NB4 (cell line): ENCODE measurements at regions not wholly inside any gene's neighbourhood (a gene's known extent, or its start where the extent isn't known, plus 50 kb on each side); places are given as distances from the start of the nearest gene placed in this dataset.

Source experiments
- DNase-seq: peaks from one replicate; pipeline ENCODE4 v3.0.0; 2010; ENCODE audit warnings: low read depth
- H3K4me3 ChIP-seq: one replicate; pipeline ENCODE4 v1.5.1; 2011; ENCODE audit warnings: mild to moderate bottlenecking, low read depth, low read length, moderate library complexity
- MAX ChIP-seq: IDR thresholded peaks from 2 replicates; pipeline ENCODE4 v1.6.1; 2011; ENCODE audit warnings: low read depth, low read length
- MYC ChIP-seq: IDR thresholded peaks from 2 replicates; pipeline ENCODE4 v1.6.1; 2011; ENCODE audit warnings: low read depth, low read length
- POLR2A ChIP-seq: IDR thresholded peaks from 2 replicates; pipeline ENCODE4 v1.6.1; 2011; ENCODE audit warnings: mild to moderate bottlenecking; ENCODE audit not compliant: insufficient read length; ENCODE audit errors: extremely low read depth
- TF ChIP-seq, protein P1 (sequence below): IDR thresholded peaks from one replicate; pipeline ENCODE4 v1.5.1; 2012; ENCODE audit warnings: low read depth, low read length

DNA sequence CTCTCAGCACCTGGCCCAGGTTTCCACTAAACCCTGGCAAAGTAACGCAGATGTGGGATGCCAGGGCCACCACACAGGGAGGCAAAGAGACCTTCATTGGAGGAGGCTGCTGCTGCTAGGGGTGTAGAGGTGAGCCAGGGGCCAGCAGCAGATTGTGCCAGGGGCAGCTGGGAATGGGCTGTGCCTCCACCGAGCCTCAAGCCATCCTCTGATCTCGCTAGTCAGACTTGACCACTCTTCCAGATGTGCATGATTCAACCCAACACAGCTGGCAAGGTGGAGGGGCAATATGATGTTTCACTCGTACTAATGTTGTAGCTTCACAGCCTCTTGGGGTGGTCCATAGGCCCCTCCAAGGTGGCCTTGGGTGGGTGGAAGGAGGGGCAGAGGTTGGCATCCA lies 73.0 kb upstream of the MRPS6 start:
- TF ChIP-seq, protein P1, sequence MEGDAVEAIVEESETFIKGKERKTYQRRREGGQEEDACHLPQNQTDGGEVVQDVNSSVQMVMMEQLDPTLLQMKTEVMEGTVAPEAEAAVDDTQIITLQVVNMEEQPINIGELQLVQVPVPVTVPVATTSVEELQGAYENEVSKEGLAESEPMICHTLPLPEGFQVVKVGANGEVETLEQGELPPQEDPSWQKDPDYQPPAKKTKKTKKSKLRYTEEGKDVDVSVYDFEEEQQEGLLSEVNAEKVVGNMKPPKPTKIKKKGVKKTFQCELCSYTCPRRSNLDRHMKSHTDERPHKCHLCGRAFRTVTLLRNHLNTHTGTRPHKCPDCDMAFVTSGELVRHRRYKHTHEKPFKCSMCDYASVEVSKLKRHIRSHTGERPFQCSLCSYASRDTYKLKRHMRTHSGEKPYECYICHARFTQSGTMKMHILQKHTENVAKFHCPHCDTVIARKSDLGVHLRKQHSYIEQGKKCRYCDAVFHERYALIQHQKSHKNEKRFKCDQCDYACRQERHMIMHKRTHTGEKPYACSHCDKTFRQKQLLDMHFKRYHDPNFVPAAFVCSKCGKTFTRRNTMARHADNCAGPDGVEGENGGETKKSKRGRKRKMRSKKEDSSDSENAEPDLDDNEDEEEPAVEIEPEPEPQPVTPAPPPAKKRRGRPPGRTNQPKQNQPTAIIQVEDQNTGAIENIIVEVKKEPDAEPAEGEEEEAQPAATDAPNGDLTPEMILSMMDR, result no peak
- no peak for TF ChIP-seq MYC
- no peak overlapping the region for H3K4me3 ChIP-seq
- no peak for DNase-seq

- no peak for DNase-seq
- no peak overlapping the region for H3K4me3 ChIP-seq
- no peak for TF ChIP-seq MYC
- no peak for TF ChIP-seq MAX
- TF ChIP-seq POLR2A, result no peak
- TF ChIP-seq, protein P1, result no peak
Observed at GRCh38 chr21:33998809-33999208, 74.6 kb upstream of the MRPS6 start.

DNA sequence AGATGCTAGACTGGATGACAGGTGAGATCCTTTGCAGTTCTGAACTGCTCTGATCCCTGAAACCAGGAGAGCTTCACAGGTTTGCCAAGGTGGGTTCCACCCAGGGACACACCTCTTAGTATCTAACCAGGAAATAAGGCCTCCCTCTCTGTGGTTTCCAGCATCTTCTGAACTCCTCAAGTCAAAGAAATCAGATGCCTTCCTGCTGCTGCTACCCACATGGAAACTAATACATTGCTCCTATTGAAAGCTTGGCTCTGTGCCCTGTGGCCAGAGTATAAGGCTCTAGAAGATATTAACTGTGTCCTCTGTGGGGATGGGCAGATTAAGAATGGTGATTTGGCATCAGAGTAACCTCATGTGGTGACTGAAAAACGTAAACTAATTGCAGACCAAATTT lies 75.0 kb upstream of the MRPS6 start:
- no peak overlapping the region for H3K4me3 ChIP-seq
- no peak for DNase-seq
- no peak for TF ChIP-seq POLR2A
- TF ChIP-seq, protein P1, result no peak

- no peak overlapping the region for H3K4me3 ChIP-seq
- DNase-seq, result no peak
- TF ChIP-seq, protein P1, result no peak
- no peak for TF ChIP-seq POLR2A
- no peak for TF ChIP-seq MYC
- no peak for TF ChIP-seq MAX
Observed at GRCh38 chr21:33997436-33997835, 75.9 kb upstream of the MRPS6 start.

DNA sequence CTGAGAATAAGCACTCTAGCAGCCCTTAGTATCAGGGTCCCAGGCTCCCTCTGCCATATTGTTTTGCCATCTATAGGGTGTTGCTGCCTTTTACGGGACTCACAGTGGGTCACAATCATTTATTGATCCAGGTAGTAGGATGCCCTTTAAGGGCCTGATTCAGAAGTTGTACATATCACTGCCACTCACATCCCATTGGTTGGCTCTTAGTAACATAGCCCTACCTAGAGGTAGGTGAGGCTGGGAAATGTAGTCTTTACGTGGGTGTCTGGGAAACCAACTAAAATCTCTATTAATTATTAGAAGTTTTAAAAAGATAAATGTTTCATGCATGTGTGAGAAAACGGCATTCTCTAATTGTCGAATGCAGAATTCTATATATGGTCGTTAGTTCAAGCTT lies 78.8 kb upstream of the ATP5PO start:
- DNase-seq, result no peak
- no peak overlapping the region for H3K4me3 ChIP-seq

More for the DNA sequence above, 78.8 kb upstream of the ATP5PO start:
- TF ChIP-seq MYC, result no peak
- TF ChIP-seq, protein P1, result no peak
- no peak for TF ChIP-seq POLR2A
- no peak for TF ChIP-seq MAX
